Kidney (tissue), 13 donors: ENCODE measurements at regions not wholly inside any gene's neighbourhood (a gene's known extent, or its start where the extent isn't known, plus 50 kb on each side); places are given as distances from the start of the nearest gene placed in this dataset.

Source experiments
- DNase-seq, 5 donors: peaks; one replicate each; pipeline ENCODE4 v3.0.0-alpha.2; 2013 to 2020
- FAIRE-seq: peaks from 2 replicates; lab custom pipeline; 2012; peaks lifted over from hg19 to GRCh38; lab: Jason Lieb, UNC
- H3K27ac ChIP-seq, 2 donors: one replicate each; pipeline ENCODE4 v1.7.0; 2013; ENCODE audit warnings: low read depth in 2 of 2, low read length in 2 of 2, inconsistent platforms in 1 of 2
- H3K27me3 ChIP-seq: one replicate; pipeline ENCODE4 v1.7.1; 2013; ENCODE audit warnings: low read length, inconsistent platforms; ENCODE audit not compliant: control insufficient read depth, insufficient read depth
- H3K36me3 ChIP-seq, 3 donors: one replicate each; pipeline versions ENCODE4 v1.7.0 to v1.7.1; 2013; ENCODE audit warnings: low read length in 3 of 3, control low read depth in 1 of 3, inconsistent platforms in 1 of 3; ENCODE audit not compliant: insufficient read depth in 3 of 3, control insufficient read depth in 2 of 3
- H3K4me1 ChIP-seq, 3 donors: one replicate each; pipeline versions ENCODE4 v1.7.0 to v1.7.1; 2013; ENCODE audit warnings: low read length in 3 of 3, inconsistent platforms in 1 of 3, low read depth in 1 of 3; ENCODE audit not compliant: control insufficient read depth in 2 of 3, insufficient read depth in 2 of 3
- H3K4me3 ChIP-seq, 3 donors: one replicate each; pipeline versions ENCODE4 v1.7.0 to v1.8.1; 2013; ENCODE audit warnings: low read length in 3 of 3, control low read depth in 1 of 3, inconsistent platforms in 1 of 3
- H3K9ac ChIP-seq, 3 donors: one replicate each; pipeline versions ENCODE4 v1.7.0 to v1.7.1; 2013; ENCODE audit warnings: low read length in 3 of 3, control low read depth in 1 of 3, inconsistent platforms in 1 of 3
- H3K9me3 ChIP-seq, 3 donors: one replicate each; pipeline versions ENCODE4 v1.7.0 to v1.7.1; 2013; ENCODE audit warnings: low read length in 3 of 3, control low read depth in 1 of 3, inconsistent platforms in 1 of 3; ENCODE audit not compliant: control insufficient read depth in 2 of 3, insufficient read depth in 1 of 3
- intact Hi-C: fragments of 100-400 bp; cut with DNase I; formaldehyde crosslinking; loops from one replicate; pipeline ENCODE4 v1.11.1; 2022
- TF ChIP-seq, protein P1 (sequence below): IDR thresholded peaks from 3 replicates; pipeline ENCODE4 v1.5.1; 2012; ENCODE audit warnings: mild to moderate bottlenecking, moderate library complexity, borderline replicate concordance; ENCODE audit not compliant: insufficient read depth; ENCODE audit errors: extremely low read depth
- donor health status: control.
- donor health status: control.
- donor health status: control.
- donor health status: control.
- donor health status: control.
- donor health status: DM: yes; HTN: yes; CAD: no.
- donor health status: Normal renal cell carcinoma (clear cell type).

DNA sequence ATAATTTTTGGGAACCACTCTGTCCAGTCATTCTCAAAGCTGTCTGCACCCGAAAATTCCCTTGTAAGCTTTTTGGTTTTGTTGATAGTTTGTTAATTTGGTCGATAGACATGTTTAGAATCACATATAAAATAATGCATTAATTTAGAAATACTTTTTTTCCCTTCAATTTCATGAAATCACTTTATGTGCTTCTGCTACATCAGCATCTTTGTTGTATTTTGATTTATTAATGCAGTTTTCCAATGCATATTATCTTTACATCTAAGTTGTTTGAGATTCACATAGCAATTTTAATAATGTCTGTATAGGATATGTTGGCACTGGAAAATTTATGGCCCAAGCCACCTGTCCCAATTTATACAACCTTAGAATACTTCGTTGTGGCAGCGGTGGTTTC lies 60.6 kb upstream of the SV2C start:
- Histone ChIP-seq H3K4me1 (no peaks in the 10 kb centered on the region), H3K36me3 (no peaks in the 10 kb centered on the region), H3K4me3 (no peak overlapping the region), H3K27me3 (no peaks in the 10 kb centered on the region), H3K9ac (no peak overlapping the region), H3K27ac (no peak overlapping the region), H3K9me3 (no peaks in the 10 kb centered on the region)
- FAIRE-seq (no peak), DNase-seq (no peak)
- intact Hi-C loops = no loop called here
- TF ChIP-seq, protein P1, sequence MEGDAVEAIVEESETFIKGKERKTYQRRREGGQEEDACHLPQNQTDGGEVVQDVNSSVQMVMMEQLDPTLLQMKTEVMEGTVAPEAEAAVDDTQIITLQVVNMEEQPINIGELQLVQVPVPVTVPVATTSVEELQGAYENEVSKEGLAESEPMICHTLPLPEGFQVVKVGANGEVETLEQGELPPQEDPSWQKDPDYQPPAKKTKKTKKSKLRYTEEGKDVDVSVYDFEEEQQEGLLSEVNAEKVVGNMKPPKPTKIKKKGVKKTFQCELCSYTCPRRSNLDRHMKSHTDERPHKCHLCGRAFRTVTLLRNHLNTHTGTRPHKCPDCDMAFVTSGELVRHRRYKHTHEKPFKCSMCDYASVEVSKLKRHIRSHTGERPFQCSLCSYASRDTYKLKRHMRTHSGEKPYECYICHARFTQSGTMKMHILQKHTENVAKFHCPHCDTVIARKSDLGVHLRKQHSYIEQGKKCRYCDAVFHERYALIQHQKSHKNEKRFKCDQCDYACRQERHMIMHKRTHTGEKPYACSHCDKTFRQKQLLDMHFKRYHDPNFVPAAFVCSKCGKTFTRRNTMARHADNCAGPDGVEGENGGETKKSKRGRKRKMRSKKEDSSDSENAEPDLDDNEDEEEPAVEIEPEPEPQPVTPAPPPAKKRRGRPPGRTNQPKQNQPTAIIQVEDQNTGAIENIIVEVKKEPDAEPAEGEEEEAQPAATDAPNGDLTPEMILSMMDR = no peak

DNA sequence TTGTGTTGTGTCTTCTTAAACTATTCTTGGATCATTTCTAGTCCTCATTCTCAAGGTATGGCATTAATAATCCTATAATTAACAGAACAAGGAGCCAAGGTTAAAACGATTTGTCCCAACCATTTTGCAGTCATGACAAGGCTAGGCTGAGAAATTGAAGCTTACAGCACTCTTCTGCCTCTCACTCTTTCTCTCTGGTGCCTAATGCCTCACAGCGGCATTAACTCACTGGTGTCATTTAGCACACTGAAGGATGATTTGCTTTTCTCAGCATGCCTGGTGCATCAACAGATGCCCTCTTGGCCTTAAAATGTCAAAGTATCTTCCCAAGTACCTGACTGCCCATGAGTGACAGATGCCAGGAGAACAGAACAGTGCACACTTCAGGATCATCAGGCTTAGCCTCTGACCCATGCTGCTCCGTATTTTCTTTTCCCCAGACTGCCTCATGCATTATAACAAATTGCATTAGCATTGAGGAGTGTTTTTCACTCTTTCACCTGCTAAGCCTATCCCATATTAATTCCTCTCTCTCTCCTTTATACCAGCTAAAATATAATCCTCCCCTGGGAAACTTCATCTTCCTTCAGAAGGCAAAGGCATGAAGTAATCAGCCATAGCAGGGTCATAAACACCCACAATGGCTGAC lies 61.1 kb upstream of the SV2C start:
- no peak overlapping the region for H3K9ac ChIP-seq
- H3K4me1 ChIP-seq = no peaks in the 10 kb centered on the region
- no peaks in the 10 kb centered on the region for H3K36me3 ChIP-seq
- no peak for FAIRE-seq
- H3K27ac ChIP-seq = no peak overlapping the region
- H3K9me3 ChIP-seq = no peaks in the 10 kb centered on the region
- H3K4me3 ChIP-seq = no peak overlapping the region
- intact Hi-C loops = no loop called here
- no peak for DNase-seq
- TF ChIP-seq, protein P1 = no peak
- H3K27me3 ChIP-seq = no peaks in the 10 kb centered on the region

DNA sequence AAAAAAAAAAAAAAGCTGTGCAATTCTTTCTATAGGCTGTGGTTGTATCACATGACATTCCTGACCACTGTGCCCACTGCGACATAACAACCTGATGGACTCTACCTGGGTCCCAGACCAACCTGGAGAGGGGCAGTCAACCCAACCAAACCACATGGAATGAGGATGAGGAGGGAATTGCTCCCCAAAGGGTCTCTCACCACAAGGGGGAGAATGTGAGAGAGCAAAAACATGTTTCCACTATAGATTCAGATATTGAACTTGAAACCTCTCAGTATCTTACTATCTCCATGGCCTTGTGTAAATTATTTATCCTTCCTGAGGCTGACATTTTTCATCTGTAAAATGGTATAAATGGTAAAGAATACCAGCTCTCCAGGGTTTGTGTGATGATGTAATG lies 66.9 kb upstream of the SV2C start:
- Histone ChIP-seq H3K4me1 (no peaks in the 10 kb centered on the region), H3K27me3 (no peaks in the 10 kb centered on the region), H3K27ac (no peak overlapping the region), H3K9me3 (no peaks in the 10 kb centered on the region), H3K36me3 (no peaks in the 10 kb centered on the region), H3K4me3 (no peak overlapping the region), H3K9ac (no peak overlapping the region)
- intact Hi-C loops = no loop called here
- FAIRE-seq (no peak), DNase-seq (no peak)
- TF ChIP-seq, protein P1 = no peak

DNA sequence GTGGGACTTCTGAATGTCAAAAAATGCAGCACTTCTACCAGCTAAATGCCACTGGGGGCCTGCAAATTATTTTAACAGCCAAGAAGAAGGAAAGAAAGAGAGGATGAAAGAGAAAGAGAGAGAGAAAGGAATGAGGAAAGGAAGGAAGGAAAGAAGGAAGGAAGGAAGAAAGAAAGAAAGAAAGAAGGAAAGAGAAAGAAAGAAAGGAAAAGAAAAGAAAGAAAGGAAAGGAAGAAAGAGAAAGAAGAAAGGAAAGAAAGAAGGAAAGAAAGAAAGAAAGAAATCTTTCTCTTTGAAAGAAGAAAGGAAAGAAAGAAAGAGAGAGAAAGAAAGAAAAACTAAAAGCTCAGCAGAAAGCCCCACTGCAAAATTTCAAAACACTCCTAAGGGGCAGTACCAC lies 69.2 kb upstream of the SV2C start:
- Histone ChIP-seq H3K9ac (no peak overlapping the region), H3K4me3 (no peak overlapping the region), H3K9me3 (no peaks in the 10 kb centered on the region), H3K4me1 (no peaks in the 10 kb centered on the region), H3K36me3 (no peaks in the 10 kb centered on the region), H3K27me3 (no peaks in the 10 kb centered on the region), H3K27ac (no peak overlapping the region)
- FAIRE-seq = no peak
- intact Hi-C loops = no loop called here
- TF ChIP-seq, protein P1 = no peak
- no peak for DNase-seq
